NCI-H226 (cell line): ENCODE measurements at regions not wholly inside any gene's neighbourhood (a gene's known extent, or its start where the extent isn't known, plus 50 kb on each side); places are given as distances from the start of the nearest gene placed in this dataset.
"Not testable (repeated sequence)": the region's sequence is repeated elsewhere in the genome, so short reads cannot be mapped to it uniquely, and the experiment has no call there.

Experiments
- DNase-seq: peaks from one replicate; pipeline ENCODE4 v3.0.0-alpha.2; 2015

GRCh38 chr5:100188778-100189177 is 346.4 kb upstream of the FAM174A start:
- DNase-seq = no peak

GRCh38 chr5:100188339-100188738 is 346.8 kb upstream of the FAM174A start:
- DNase-seq = peak; percentile 70

DNA sequence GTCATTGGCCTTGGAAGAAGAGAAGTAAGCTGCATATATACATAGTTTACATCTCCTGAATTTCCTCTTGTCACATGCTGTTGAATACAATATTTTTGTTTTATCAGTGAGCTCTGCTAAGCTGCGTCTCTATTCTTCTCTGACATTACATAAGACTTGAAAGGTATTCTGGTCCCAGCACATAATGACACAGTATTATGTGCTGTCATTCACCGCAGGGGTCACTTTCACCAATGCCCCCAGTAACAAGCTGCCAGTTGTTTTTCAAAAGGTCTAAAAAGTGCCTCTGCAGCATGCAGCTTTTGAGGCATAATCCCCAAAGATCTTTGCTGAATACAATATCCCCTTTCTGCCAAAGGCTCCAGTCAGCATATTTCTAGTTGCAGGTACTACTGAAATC is 349.0 kb upstream of the FAM174A start:
- DNase-seq = no peak

DNA sequence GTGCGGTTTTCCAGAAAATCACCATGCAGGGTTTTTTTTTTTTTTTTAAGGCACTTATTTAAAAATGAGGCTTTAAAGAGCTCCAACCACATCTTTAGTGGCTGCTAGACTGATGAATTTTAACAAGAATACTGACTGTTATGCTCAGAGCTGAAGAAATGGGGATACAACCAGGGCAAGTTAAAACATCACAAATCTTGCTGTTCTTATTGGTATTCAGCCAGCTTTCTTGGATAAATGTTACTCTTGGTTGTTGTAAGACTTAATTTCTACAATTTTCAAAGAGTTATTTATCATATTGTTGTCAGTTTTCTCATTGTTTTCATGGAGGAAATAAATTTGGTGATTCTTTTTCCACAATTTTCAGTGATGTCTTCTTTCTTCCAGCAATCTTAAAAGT is 352.8 kb upstream of the FAM174A start:
- DNase-seq = no peak

DNA sequence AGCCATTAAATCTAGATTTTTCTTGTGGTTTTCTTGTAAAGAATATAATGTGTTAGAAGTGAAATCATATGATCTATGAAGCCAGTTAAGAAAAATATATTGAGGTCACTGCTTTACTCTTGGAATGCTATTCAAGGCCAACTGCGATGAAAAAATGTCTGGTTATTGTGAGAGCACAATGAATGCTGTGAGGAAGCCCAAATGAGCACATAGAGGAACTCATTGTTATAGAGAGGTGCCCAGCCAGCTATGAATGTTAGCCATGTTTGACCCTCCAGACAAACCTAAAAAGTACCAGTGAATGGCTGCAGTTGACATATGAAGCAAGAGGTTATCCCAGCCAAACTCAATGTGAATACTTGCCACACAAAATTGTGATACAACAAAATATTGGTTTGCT is 359.8 kb upstream of the FAM174A start:
- no peak for DNase-seq

DNA sequence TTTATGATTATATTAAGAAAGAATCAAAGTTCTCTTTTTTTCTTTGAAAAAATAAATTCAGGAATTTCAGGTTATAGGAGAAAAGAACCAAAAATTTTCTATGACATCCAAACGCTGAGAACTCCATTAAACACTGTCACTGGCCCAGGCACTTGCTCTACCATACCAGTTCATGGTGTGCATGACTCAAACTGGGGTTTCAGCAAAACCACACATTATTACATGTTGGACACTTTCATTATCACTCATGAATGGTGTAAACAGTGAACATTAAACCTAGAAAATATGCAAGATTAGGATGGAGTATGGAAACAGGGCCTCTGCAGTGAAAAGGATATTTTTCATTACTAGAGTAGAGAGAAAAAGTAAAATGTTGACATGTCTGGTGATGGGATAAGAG is 369.9 kb upstream of the FAM174A start:
- peak; percentile 18 for DNase-seq

GRCh38 chr5:100161868-100162267 is 373.3 kb upstream of the FAM174A start:
- DNase-seq = no peak

DNA sequence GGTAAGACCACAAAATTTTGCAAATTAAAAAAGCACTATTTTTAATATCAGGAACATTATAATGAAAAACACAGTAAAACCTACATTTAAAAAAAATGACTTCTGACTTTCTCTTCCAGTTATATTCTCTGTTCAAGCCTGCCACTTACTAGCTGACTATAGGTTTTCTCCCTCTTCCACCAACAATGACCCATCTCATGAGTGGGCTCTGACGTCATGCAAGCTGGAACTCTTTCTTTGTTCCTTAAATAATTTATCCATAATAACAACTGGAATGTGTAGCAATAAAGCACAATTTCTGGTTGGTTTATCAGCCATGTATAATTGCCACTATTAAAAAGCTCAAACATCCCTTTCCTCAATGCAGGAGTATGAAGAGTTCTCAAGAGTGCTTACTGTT is 378.1 kb upstream of the FAM174A start:
- DNase-seq = no peak

- DNase-seq = no peak
Observed at GRCh38 chr5:100148239-100148638, 386.9 kb upstream of the FAM174A start.

DNA sequence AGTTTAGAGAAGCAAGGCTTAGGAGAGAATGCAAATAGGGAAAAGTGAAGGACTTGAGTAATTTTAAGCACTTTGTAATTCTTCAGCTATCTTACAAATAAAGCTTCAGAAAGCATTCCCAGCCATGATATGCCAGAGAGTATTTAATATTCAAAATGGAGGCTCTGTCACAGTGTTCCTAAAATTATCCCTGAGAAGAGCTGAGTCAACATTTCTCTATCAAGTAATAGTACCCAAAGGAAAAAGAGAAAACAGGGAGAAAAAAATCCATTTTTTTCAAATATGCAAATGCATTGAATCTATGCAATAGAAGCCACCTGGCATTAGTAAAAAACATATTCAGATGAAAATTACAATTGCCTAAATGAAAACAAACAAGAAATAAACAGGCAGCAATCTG is 392.6 kb upstream of the FAM174A start:
- DNase-seq = no peak

GRCh38 chr5:100131161-100131560 is 404.0 kb upstream of the FAM174A start:
- DNase-seq = peak; percentile 49

- no peak for DNase-seq
Observed at GRCh38 chr5:100130307-100130706, 404.9 kb upstream of the FAM174A start.

DNA sequence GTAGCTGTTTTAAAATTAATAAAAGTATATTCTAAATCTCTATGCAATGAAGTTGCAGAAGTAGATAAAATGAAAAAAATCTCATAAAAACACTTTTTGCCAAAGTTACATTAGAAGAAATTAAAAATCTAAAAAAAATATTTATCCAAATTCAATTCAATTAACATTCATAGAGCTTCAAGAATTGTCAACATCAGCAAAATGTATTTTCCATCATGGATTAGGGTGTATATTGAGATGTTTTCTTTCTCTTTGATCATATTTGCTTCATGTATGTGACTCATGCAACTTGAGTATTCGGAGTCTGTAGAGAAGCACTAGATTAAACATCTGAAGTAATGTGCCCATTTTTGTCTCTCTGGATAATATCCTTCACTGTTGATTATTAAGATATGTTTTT is 415.3 kb upstream of the FAM174A start:
- DNase-seq = no peak

GRCh38 chr5:100110497-100110896 is 424.7 kb upstream of the FAM174A start:
- no peak for DNase-seq

DNA sequence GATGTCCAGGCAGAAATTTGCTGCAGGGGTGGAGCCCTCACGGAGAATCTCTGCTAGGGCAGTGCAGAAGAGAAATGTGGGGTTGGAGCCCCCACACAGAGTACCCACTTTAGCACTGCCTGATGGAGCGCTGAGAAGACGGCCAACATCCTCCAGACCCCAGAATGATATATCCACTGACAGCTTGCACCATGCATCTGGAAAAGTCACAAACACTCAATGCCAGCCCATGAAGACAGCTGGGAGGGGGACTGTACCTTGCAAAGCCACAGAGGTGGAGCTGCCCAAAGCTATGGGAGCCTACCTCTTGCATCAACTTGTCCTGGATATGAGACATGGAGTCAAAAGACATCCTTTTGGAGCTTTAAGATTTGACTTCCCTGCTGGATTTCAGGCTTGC is 426.3 kb upstream of the FAM174A start:
- no peak for DNase-seq

- DNase-seq = not testable (repeated sequence)
Observed at GRCh38 chr5:100103592-100104119, 431.5 kb upstream of the FAM174A start.

DNA sequence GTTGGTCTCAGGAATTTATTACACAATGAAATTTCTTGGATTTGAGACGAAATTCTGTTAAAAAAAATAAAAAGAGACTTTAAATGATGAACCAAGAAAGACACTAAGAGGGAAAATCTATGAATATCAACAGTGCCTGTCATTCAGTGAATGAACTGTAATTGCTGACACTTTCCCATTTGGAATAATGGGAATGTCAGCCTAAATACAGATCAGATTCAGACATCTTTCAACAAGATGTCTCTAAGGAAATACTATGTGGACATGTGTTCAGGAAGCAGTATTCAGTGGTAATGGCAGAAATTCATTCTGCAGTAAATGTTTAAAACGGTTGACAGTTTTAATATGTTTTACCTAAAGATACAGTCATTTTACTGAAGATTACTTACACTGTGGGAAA is 433.7 kb upstream of the FAM174A start:
- not testable (repeated sequence) for DNase-seq

DNA sequence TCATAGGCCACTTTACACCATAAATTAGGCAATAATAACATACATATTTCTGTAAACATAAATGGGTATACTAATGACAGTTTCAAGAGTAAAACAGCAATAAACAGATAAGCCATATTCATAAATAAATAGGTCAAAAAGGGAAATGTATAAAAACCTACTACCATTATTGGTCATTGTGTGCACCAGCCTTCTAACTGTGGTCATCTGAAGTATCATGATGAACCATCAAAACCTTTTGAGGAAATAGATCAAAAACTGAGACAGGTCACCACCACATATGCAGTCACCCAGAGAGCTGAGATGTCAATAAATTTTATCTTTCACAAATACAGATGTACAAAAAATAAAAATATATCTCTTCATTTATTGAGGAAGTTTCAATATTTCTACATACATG is 438.8 kb upstream of the FAM174A start:
- not testable (repeated sequence) for DNase-seq

- DNase-seq = peak; percentile 25
Observed at GRCh38 chr5:100080703-100081102, 454.5 kb upstream of the FAM174A start.

- not testable (repeated sequence) for DNase-seq
Observed at GRCh38 chr5:100079163-100079562, 456.0 kb upstream of the FAM174A start.

DNA sequence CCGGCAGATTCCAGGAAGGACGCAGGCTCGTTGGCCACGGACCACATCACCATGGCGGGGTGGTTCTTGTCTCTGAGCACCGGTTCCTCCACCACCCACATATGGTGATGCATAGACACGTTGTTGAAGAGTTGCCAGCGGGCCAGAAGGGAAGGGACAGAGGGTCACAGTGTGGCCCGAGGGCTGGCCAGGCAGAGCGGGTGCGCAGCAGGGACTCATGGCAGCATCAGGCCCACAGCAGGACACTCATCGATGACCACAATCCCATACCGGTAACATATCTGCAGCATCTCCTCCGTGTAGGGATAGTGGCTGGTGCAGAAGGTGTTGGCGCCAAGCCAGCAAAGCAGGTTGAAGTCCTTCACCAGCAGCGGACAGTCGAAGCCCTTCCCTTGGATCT is 469.2 kb upstream of the FAM174A start:
- DNase-seq = not testable (repeated sequence)

- no peak for DNase-seq
Observed at GRCh38 chr5:100043475-100043874, 491.7 kb upstream of the FAM174A start.

DNA sequence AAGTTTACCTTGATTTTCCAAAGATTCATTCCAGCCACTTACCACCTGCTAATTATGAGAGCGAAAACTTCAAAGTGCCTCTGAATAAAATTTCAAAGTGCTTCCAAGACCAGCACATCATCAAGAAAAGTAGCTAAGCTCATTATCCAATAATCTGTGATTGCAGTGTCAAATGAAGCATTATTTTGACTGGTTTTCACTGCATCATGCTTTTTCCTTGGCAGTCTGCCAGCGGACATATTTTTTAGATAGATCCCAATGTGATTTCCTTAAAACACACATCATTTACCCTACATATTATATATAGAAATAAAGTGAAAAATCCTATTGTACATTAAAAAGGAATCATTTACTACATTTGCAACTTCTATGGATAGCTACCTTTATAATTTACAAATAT is 508.6 kb upstream of the FAM174A start:
- no peak for DNase-seq

DNA sequence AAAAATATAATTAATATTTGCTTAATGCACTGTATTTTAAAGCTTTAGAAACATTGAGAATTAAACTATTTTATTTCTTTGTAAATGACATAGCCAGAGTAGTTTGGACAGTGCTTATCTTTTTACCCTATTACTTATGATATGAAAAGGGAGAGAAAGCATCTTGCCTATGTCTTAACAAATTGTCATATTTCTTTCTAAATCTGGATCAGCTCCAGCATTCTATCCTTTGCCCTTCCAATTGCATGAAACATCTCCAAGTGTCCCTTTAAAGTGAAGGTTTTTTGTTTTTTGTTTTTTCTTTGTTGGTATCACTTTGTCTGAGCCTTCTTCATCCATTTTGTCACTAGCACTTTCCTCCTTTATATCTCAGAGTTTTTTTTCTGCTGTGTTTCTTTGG is 511.6 kb upstream of the FAM174A start:
- no peak for DNase-seq

DNA sequence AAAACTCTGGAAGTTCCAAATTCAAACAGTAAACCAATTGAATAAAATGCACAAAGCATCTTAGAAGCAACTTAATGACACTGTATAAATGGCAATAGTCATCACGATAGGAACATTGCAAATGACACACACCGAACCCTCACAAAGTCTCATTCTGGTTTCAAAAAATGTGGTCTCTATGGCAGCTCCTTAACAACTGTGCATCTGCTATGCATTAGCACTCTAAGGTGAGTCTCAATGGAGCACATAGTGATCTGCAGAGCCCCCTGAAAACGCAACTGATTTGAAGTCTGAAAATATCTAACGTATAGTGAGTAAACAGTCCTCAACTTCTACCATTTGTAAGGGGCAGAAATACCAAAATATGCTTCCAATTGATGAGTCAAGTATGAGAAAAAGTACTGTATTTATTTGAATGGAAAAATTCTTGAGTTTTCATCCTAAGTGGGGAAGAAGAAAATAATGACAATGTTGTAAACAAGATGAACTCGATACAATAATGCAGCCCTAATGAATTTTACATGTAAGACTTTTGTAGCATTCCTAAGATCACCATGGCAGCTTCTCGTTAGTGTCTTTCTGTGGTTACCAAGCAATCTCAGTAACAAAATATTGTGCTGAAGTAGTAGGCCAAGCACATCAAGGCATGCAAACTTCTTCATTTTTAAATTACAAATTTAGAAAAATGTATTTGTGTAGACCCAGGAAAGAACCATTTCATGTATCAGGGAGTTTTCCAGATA is 517.5 kb upstream of the FAM174A start:
- no peak for DNase-seq
